Suprapubic skin (tissue), 4 donors: ENCODE measurements at regions not wholly inside any gene's neighbourhood (a gene's known extent, or its start where the extent isn't known, plus 50 kb on each side); places are given as distances from the start of the nearest gene placed in this dataset.

Experiments used
- DNase-seq, 2 donors: peaks; one replicate each; pipeline ENCODE4 v3.0.0-alpha.2; 2019; ENCODE audit warnings: low spot score in 2 of 2
- H3K27ac ChIP-seq: fragments of 200-600 bp; sonication (generic); one replicate; pipeline ENCODE4 v1.5.1; 2019
- H3K27me3 ChIP-seq: fragments of 200-600 bp; sonication (generic); one replicate; pipeline ENCODE4 v1.5.1; 2019
- H3K36me3 ChIP-seq: fragments of 200-600 bp; sonication (generic); one replicate; pipeline ENCODE4 v1.5.1; 2019
- H3K4me1 ChIP-seq: fragments of 200-600 bp; sonication (generic); one replicate; pipeline ENCODE4 v1.5.1; 2019
- H3K4me3 ChIP-seq: fragments of 200-600 bp; sonication (generic); one replicate; pipeline ENCODE4 v1.5.1; 2019; ENCODE audit warnings: mild to moderate bottlenecking
- H3K9me3 ChIP-seq: fragments of 200-600 bp; sonication (generic); one replicate; pipeline ENCODE4 v1.5.1; 2019
- EP300 ChIP-seq: sonication (generic); formaldehyde crosslinking; IDR thresholded peaks from one replicate; pipeline ENCODE4 v1.6.1; 2017; ENCODE audit warnings: antibody characterized with exemption
- POLR2A ChIP-seq, 2 donors: fragments of 450-650 bp; IDR thresholded peaks; one replicate each; pipeline ENCODE4 v1.6.1; 2017; ENCODE audit warnings: antibody characterized with exemption in 2 of 2, mild to moderate bottlenecking in 2 of 2, moderate library complexity in 2 of 2
- POLR2AphosphoS5 ChIP-seq, 3 donors: sonication (generic); formaldehyde crosslinking; IDR thresholded peaks; one replicate each; pipeline ENCODE4 v1.6.1; 2017; ENCODE audit warnings: antibody characterized with exemption in 3 of 3
- WGBS: methylation state at CpG from one replicate; pipeline ENCODE4 v1.1.5; 2018; 5-methylcytosine and 5-hydroxymethylcytosine counted together
- TF ChIP-seq, protein P1 (sequence below), 2 donors: fragments of 200-600 bp in 1 of 2; fragments of 450-650 bp in 1 of 2; sonication (generic) in 1 of 2; IDR thresholded peaks; one replicate each; pipeline ENCODE4 v1.5.1; 2016 to 2019; ENCODE audit warnings: antibody characterized with exemption in 2 of 2, mild to moderate bottlenecking in 1 of 2, moderate library complexity in 1 of 2

DNA sequence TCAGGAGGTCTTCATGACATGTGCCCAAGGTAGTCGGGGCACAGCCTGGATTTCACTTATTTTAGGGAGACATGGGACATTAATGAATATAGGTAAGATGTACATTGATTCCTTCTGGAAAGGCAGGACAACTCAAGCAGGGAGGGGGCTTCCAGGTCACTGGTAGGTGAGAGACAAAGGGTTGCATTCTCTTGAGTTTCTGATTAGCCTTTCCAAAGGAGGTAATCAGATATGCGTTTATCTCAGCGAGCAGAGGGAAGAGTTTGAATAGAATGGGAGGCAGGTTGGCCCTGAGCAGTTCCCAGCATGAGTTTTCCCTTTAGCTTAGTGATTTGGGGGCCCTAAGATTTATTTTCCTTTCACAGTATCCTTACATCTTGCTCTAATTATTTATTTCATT lies 443.8 kb upstream of the EEF2KMT start:
- no peaks in the 10 kb centered on the region for H3K4me1 ChIP-seq
- H3K27ac ChIP-seq, result no peak overlapping the region
- WGBS, result 59% methylated on average over 3 of the region's 3 CpGs
- H3K4me3 ChIP-seq, result no peak overlapping the region
- no peaks in the 10 kb centered on the region for H3K27me3 ChIP-seq
- H3K9me3 ChIP-seq, result no peaks in the 10 kb centered on the region
- TF ChIP-seq EP300 (no peak), POLR2A (IDR thresholded peaks at IDR 0.05) (no peak), POLR2AphosphoS5 (IDR thresholded peaks at IDR 0.05) (no peak)
- TF ChIP-seq, protein P1, sequence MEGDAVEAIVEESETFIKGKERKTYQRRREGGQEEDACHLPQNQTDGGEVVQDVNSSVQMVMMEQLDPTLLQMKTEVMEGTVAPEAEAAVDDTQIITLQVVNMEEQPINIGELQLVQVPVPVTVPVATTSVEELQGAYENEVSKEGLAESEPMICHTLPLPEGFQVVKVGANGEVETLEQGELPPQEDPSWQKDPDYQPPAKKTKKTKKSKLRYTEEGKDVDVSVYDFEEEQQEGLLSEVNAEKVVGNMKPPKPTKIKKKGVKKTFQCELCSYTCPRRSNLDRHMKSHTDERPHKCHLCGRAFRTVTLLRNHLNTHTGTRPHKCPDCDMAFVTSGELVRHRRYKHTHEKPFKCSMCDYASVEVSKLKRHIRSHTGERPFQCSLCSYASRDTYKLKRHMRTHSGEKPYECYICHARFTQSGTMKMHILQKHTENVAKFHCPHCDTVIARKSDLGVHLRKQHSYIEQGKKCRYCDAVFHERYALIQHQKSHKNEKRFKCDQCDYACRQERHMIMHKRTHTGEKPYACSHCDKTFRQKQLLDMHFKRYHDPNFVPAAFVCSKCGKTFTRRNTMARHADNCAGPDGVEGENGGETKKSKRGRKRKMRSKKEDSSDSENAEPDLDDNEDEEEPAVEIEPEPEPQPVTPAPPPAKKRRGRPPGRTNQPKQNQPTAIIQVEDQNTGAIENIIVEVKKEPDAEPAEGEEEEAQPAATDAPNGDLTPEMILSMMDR (IDR thresholded peaks at IDR 0.05), result no peak
- H3K36me3 ChIP-seq, result no peaks in the 10 kb centered on the region
- no peak for DNase-seq

DNA sequence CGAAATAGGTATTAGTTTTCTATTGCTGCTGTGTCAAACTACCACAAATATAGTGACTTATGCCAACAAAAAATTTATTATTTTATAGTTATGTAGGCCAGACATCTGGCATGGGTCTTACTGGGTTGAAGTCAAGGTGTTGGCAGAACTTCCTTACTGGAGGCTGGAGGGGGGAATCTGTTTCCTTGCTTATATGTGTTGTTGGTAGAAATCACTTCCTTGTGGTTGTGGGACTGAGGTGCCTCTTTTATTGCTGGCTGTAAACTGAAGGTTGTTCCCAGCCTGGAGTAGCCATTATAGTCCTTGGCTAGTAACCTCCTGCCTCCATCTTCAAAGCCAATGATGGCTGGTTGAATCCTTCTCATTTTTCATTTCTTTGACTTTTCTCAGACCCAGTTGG lies 439.8 kb upstream of the EEF2KMT start:
- TF ChIP-seq EP300 (no peak), POLR2AphosphoS5 (IDR thresholded peaks at IDR 0.05) (no peak), POLR2A (IDR thresholded peaks at IDR 0.05) (no peak)
- TF ChIP-seq, protein P1 (IDR thresholded peaks at IDR 0.05), result no peak
- no peaks in the 10 kb centered on the region for H3K27me3 ChIP-seq
- H3K9me3 ChIP-seq, result peaks cover 3% of the 10 kb centered on the region
- no peaks in the 10 kb centered on the region for H3K4me1 ChIP-seq
- no peak overlapping the region for H3K4me3 ChIP-seq
- H3K36me3 ChIP-seq, result no peaks in the 10 kb centered on the region
- H3K27ac ChIP-seq, result no peak overlapping the region
- no peak for DNase-seq
- WGBS, result 77% methylated on average over 1 of the region's 1 CpG

DNA sequence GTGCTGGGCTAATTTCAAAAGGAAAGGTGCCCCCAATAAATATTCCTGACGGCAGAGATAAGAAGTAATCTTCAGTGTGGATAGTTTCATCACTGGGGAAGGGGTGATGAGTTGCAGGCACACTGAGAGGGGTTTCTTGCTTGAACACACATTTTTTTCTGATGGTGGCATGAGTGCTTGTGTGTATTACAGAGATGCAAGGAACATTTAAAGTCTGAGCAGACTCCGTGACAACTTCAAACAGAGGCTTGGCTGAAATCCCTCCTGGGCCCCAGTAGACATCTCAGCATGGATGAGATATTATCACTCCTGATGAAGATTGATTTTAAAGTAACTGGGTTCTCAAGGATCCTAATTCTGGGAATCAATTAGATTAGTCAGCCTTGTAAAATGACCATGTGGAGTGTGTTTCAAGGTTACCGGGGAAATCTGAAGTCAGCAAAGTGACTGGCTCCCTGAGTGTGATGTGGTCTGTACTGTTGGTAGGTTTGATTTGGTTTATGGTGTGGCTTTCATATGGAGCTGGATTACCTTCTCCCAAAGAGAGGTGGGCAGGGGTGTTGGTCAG lies 435.8 kb upstream of the EEF2KMT start:
- TF ChIP-seq EP300 (no peak), POLR2A (IDR thresholded peaks at IDR 0.05) (no peak), POLR2AphosphoS5 (IDR thresholded peaks at IDR 0.05) (no peak)
- TF ChIP-seq, protein P1 (IDR thresholded peaks at IDR 0.05), result no peak
- 49% methylated on average over 3 of the region's 3 CpGs for WGBS
- no peak overlapping the region for H3K27ac ChIP-seq

DNA sequence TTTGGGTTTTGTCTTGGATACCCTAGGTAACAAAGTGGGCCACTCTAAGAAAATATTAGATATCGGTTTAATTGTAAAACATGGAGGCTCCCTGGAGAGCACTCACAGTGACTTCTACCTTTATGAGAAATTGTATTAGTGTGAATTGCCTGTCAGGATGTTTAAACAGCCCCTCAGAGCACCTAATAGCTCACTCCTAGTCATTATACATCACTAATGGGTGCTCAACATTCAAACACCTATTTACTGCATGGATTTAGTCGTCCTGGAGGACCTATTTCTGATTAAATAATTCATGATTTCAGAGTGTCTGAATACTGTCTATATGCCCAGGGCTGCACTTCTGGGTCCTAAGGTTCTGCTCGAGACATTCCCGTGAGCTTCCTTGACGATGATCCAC lies 430.2 kb upstream of the EEF2KMT start:
- DNase-seq, result no peak
- Histone ChIP-seq H3K27me3 (no peaks in the 10 kb centered on the region), H3K36me3 (no peaks in the 10 kb centered on the region), H3K4me3 (no peak overlapping the region), H3K4me1 (no peaks in the 10 kb centered on the region), H3K9me3 (no peaks in the 10 kb centered on the region), H3K27ac (no peak overlapping the region)
- WGBS, result 83% methylated on average over 5 of the region's 5 CpGs
- TF ChIP-seq, protein P1 (IDR thresholded peaks at IDR 0.05), result no peak
- no peak for TF ChIP-seq POLR2A (IDR thresholded peaks at IDR 0.05)
- TF ChIP-seq POLR2AphosphoS5 (IDR thresholded peaks at IDR 0.05), result no peak
- no peak for TF ChIP-seq EP300

More for the DNA sequence above, 435.8 kb upstream of the EEF2KMT start:
- Histone ChIP-seq H3K27me3 (no peaks in the 10 kb centered on the region), H3K9me3 (peaks cover 3% of the 10 kb centered on the region), H3K36me3 (no peaks in the 10 kb centered on the region), H3K4me1 (no peaks in the 10 kb centered on the region), H3K4me3 (no peak overlapping the region)
- no peak for DNase-seq

DNA sequence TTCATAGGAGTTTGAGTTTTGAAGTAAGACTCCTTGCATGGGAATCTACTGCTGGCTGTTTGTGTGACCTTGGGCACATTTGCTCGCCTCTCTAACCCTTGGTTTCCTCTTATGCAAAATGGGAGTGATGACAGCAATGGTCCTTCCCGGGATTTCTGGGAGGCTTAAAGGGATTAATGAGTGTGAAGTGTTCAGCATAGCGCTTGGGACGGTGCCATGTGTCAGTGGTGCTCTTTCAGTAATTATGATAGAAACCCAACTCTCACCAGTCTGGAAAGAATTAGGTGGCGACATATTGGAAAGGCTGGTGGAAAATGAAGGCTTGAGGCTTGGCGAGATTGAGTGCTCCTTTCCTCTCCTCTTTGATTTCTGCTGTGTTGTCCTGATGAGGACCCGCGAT lies 429.2 kb upstream of the EEF2KMT start:
- 81% methylated on average over 8 of the region's 8 CpGs for WGBS
- DNase-seq, result no peak
- no peak for TF ChIP-seq EP300
- TF ChIP-seq POLR2AphosphoS5 (IDR thresholded peaks at IDR 0.05), result no peak
- no peak for TF ChIP-seq POLR2A (IDR thresholded peaks at IDR 0.05)
- TF ChIP-seq, protein P1 (IDR thresholded peaks at IDR 0.05), result no peak

More for the DNA sequence above, 429.2 kb upstream of the EEF2KMT start:
- Histone ChIP-seq H3K9me3 (no peaks in the 10 kb centered on the region), H3K36me3 (no peaks in the 10 kb centered on the region), H3K27ac (no peak overlapping the region), H3K4me3 (no peak overlapping the region), H3K4me1 (no peaks in the 10 kb centered on the region), H3K27me3 (no peaks in the 10 kb centered on the region)
